NB4 (cell line): ENCODE measurements at regions not wholly inside any gene's neighbourhood (a gene's known extent, or its start where the extent isn't known, plus 50 kb on each side); places are given as distances from the start of the nearest gene placed in this dataset.

Experiments
- DNase-seq: peaks from one replicate; pipeline ENCODE4 v3.0.0; 2010; ENCODE audit warnings: low read depth
- H3K4me3 ChIP-seq: one replicate; pipeline ENCODE4 v1.5.1; 2011; ENCODE audit warnings: mild to moderate bottlenecking, low read depth, low read length, moderate library complexity
- MAX ChIP-seq: IDR thresholded peaks from 2 replicates; pipeline ENCODE4 v1.6.1; 2011; ENCODE audit warnings: low read depth, low read length
- MYC ChIP-seq: IDR thresholded peaks from 2 replicates; pipeline ENCODE4 v1.6.1; 2011; ENCODE audit warnings: low read depth, low read length
- POLR2A ChIP-seq: IDR thresholded peaks from 2 replicates; pipeline ENCODE4 v1.6.1; 2011; ENCODE audit warnings: mild to moderate bottlenecking; ENCODE audit not compliant: insufficient read length; ENCODE audit errors: extremely low read depth
- TF ChIP-seq, protein P1 (sequence below): IDR thresholded peaks from one replicate; pipeline ENCODE4 v1.5.1; 2012; ENCODE audit warnings: low read depth, low read length

- TF ChIP-seq, protein P1, sequence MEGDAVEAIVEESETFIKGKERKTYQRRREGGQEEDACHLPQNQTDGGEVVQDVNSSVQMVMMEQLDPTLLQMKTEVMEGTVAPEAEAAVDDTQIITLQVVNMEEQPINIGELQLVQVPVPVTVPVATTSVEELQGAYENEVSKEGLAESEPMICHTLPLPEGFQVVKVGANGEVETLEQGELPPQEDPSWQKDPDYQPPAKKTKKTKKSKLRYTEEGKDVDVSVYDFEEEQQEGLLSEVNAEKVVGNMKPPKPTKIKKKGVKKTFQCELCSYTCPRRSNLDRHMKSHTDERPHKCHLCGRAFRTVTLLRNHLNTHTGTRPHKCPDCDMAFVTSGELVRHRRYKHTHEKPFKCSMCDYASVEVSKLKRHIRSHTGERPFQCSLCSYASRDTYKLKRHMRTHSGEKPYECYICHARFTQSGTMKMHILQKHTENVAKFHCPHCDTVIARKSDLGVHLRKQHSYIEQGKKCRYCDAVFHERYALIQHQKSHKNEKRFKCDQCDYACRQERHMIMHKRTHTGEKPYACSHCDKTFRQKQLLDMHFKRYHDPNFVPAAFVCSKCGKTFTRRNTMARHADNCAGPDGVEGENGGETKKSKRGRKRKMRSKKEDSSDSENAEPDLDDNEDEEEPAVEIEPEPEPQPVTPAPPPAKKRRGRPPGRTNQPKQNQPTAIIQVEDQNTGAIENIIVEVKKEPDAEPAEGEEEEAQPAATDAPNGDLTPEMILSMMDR: no peak
- no peak for TF ChIP-seq MAX
- TF ChIP-seq MYC: no peak
- TF ChIP-seq POLR2A: no peak
- H3K4me3 ChIP-seq: no peak overlapping the region
- DNase-seq: no peak
Observed at GRCh38 chr11:115724666-115725065, 220.5 kb upstream of the CADM1 start.

- no peak for DNase-seq
- H3K4me3 ChIP-seq: no peak overlapping the region
- TF ChIP-seq, protein P1: no peak
- no peak for TF ChIP-seq POLR2A
- TF ChIP-seq MYC: no peak
Observed at GRCh38 chr11:115722711-115723110, 218.5 kb upstream of the CADM1 start.

GRCh38 chr11:115721296-115721995, 217.2 kb upstream of the CADM1 start:
- no peak for DNase-seq
- H3K4me3 ChIP-seq: no peak overlapping the region
- TF ChIP-seq MYC: no peak
- no peak for TF ChIP-seq MAX
- TF ChIP-seq, protein P1: no peak
- TF ChIP-seq POLR2A: no peak

GRCh38 chr11:115720602-115721245, 216.5 kb upstream of the CADM1 start:
- TF ChIP-seq POLR2A (no peak), MAX (no peak), MYC (no peak)
- TF ChIP-seq, protein P1: no peak
- H3K4me3 ChIP-seq: no peak overlapping the region
- no peak for DNase-seq

GRCh38 chr11:115718945-115719344, 214.7 kb upstream of the CADM1 start:
- no peak for TF ChIP-seq MAX
- TF ChIP-seq, protein P1: no peak
- no peak for TF ChIP-seq MYC
- no peak overlapping the region for H3K4me3 ChIP-seq
- DNase-seq: no peak

- no peak for TF ChIP-seq MAX
- no peak for TF ChIP-seq POLR2A
- TF ChIP-seq, protein P1: no peak
- TF ChIP-seq MYC: no peak
- DNase-seq: no peak
- H3K4me3 ChIP-seq: no peak overlapping the region
Observed at GRCh38 chr11:115718106-115718505, 213.9 kb upstream of the CADM1 start.
